Nucleus accumbens (tissue), 56 donors: ENCODE measurements at regions not wholly inside any gene's neighbourhood (a gene's known extent, or its start where the extent isn't known, plus 50 kb on each side); places are given as distances from the start of the nearest gene placed in this dataset.
A peak's percentile ranks its signal among the peaks of the same experiment; 100 is the strongest.

Experiments used
- DNase-seq, 56 donors: peaks; one replicate each; lab custom pipeline; 2025; lab: John Stamatoyannopoulos, UW

DNA sequence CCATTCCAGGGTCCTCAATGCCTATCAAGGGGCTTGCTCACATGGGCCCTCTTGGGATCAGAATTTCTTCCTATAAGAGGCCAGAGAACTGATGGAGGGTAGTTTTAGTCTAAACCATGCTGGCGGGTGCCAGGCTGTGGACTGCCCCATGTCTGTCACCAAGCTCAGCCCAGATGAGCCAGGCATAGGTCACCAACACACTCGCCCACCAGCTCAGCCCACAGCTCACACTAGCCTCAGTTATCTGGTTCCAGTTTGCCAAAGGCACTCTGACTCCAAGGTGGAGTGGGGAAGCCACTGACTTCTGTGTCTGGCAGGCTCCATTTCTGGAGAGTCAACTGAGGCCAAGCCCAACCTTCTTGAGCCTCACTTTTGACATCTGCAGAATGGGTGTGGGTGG, 50.7 kb upstream of the INSYN1 start:
- no peak for DNase-seq

DNA sequence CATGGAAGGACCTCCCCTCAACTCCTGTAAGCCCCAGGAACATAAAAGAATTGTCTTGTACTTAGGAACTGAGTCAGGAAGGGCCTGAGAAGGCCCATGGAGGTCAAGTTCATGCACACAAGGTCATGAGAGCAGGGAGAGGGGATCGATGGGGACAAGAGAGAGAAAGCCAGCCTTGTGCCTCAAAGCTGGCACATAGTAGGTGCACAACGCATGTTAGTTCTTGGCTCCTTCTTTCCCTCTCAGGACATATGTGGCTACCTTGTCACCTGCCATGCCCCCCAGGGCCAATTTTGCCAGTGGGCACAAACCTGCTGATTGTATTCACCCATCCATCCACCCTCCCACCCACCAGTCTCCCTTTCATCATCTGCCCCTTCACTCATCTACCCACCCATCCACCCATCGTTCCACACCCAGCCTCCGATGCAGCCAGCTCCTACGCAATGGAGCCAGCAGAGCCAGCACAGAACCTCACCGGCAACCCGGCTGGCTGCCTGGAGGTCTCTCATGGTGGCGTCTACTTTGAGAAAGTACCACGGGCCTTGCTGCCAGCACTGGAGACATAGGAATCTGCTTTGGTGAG, 52.4 kb upstream of the INSYN1 start:
- no peak for DNase-seq

DNA sequence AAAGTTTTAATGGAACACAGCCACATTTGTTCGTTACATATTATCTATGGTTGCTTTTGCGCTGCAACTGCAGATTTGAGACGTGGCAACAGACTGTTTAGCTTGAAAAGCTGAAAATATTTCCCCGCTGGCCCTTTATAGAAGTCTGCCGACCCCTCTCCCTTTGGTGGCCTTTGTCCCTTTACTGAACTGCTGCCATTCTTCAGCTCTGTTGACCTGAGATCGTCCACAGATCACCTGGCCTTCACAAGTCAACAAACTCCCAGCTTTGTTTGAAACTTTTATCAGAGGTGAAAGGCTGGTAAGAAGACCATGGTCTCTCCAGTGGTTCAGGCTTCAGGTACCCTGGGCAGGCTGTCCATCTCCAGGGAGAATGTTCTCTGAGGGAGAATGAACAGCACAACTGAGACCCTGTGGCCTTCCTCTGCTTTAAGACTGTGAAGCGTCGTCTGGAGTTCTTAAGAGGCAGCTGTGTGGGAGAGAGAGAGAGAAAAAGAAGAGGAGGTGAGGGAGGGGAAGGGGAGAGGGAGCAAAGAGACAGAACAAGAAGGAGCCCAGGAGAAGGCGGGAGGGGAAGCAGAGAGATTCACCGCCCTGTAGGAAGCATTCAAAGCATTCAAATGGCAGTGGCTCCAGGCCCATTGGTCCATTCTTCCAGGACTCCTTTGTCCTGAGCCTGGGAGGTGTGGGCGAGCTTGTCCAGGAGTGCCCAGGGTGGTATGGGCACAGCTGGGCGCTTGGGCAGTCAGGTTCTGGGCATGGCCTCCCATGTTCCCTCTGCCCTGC, 53.7 kb upstream of the INSYN1 start:
- no peak for DNase-seq

DNA sequence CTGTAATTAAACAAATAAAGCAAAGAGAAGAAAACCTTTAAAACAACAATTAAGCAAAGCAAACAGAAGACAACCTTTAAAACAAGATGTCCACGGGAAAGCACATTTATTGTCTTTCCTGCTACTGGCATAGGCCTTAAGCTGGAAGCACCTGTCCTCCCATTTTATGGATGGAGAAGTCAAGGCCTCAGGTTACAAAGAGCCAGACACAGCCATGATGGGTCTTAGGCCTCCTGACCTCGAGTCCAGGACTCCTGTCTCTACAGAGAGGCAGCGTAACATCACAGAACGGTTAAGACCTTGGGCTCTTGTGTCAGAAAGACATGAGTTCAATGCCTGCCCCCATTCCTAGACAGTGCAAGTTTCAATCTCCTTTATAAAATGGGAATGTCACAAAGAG, 54.7 kb upstream of the INSYN1 start:
- no peak for DNase-seq

DNA sequence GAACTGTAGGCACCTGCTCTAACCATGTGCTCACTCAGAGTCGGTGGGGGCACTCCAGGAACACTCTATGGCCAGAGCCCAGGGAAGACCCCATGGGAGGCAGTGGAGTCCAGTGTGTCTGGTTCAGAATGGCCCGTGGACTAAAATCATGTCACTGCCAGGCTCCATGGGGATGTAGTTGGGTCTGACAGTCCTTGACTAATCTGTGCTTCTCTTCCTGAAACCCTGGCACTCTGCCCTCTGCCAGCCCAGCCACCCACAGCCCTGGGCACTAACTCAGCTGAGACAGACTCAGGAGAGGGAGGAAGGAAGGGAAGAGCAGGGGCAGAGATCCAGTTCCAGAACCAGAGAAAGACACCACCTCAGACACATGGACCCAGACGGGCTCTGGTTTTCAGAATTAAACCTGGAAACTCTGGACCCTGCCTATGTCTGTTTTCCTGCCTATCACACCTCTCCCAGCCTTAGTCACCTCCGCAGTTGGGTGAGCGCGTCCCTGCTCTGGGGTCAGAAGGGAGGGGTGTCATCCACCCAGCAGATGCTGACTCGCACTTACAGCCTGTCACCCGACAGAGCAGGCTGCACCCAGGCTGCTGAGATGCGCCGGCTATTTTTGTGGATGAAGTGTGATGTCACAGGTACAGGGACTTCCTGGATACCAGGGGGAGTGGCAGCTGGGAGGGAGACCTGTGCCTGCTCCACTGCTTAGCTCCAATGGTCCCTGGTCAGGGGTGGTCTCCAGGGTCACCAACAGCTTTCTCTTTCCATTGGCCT, 56.8 kb upstream of the INSYN1 start:
- peak in 4 of 56 donors; percentile 17 to 35 (median 22) for DNase-seq

DNA sequence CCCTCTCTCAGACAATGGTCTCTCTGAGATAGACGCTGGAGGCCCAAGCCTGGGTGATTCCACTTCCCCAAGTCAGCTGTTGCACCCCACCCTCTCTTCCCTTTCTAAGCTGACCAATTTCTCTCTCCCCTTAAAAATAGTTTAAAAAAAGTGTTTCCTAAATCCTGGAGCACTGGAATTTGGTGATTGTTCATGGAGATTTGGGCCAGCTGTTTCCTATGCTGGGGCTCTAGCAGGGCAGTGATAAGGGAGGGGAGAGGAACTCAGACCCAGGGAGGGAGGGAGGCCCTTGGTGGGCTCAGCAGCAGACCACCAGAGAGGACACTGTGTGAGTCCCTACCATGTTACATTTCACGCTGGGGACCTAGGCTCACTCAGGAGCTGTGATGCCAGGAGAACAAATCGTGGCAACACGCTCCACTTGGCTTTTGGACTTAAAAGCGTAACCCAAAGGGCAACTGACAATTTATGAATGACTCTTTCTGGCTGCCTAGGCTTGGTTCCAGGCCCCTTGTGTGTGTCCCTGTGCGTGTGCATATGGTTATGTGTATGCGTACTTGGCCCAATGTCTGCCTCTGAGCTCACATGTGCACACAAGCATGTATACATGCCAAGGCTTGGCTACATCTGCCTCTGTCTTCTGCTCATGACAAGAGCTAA, 59.8 kb upstream of the INSYN1 start:
- no peak for DNase-seq

GRCh38 chr15:73813589-73813988, 59.8 kb upstream of the TBC1D21 start:
- DNase-seq: no peak

- DNase-seq: peak in 5 of 56 donors; percentile 24 to 41 (median 34)
These were observed 54.9 kb upstream of the TBC1D21 start for GRCh38 chr15:73818308-73818985.

- DNase-seq: no peak
These were observed 52.2 kb upstream of the TBC1D21 start for GRCh38 chr15:73821181-73821580.

DNA sequence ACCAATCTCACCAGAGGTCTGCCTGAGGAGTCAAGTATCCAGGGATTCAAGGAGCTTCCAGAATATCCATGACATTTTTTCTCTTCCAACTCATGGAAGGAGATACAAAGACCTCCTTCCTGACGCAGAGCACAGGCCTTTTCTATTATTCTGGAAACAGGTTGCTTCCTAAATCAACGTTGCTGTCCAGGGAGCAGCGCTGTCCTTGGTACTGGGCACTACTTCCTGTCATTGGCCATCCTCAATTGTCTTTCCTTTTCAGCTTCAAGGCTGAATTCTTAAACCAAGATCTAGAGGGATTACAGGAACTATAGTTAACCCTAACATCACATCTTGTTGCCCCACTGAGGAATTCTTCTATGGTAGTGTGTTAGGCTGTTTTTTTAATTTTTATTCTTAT, 50.4 kb upstream of the TBC1D21 start:
- DNase-seq: no peak
